Muscle of back (tissue), 3 donors: ENCODE measurements at regions not wholly inside any gene's neighbourhood (a gene's known extent, or its start where the extent isn't known, plus 50 kb on each side); places are given as distances from the start of the nearest gene placed in this dataset.
A peak's percentile ranks its signal among the peaks of the same experiment; 100 is the strongest.

Experiments
- DNase-seq, 3 donors: peaks; one replicate each; pipeline versions ENCODE4 v3.0.0 to v3.0.0-alpha.2; 2013

GRCh38 chr10:78390817-78391216 is 357.2 kb downstream of the RPS24 start:
- DNase-seq = no peak

- DNase-seq = no peak
These were observed 357.9 kb downstream of the RPS24 start for GRCh38 chr10:78391585-78391984.

GRCh38 chr10:78392197-78392596 is 358.5 kb downstream of the RPS24 start:
- no peak for DNase-seq

GRCh38 chr10:78393094-78393493 is 359.4 kb downstream of the RPS24 start:
- no peak for DNase-seq

- no peak for DNase-seq
These were observed 360.4 kb downstream of the RPS24 start for GRCh38 chr10:78394047-78394446.

- no peak for DNase-seq
These were observed 361.5 kb downstream of the RPS24 start for GRCh38 chr10:78395162-78395561.

- DNase-seq = no peak
These were observed 363.1 kb downstream of the RPS24 start for GRCh38 chr10:78396754-78397153.

GRCh38 chr10:78397786-78398185 is 364.1 kb downstream of the RPS24 start:
- DNase-seq = no peak

GRCh38 chr10:78398382-78398781 is 364.7 kb downstream of the RPS24 start:
- no peak for DNase-seq

- peak in 2 of 3 donors; percentile 40 to 72 for DNase-seq
These were observed 368.1 kb downstream of the RPS24 start for GRCh38 chr10:78401624-78402367.

- DNase-seq = no peak
These were observed 368.9 kb downstream of the RPS24 start for GRCh38 chr10:78402591-78402990.

GRCh38 chr10:78403781-78404180 is 370.1 kb downstream of the RPS24 start:
- no peak for DNase-seq

- no peak for DNase-seq
These were observed 370.6 kb downstream of the RPS24 start for GRCh38 chr10:78404296-78404695.

- no peak for DNase-seq
These were observed 371.6 kb downstream of the RPS24 start for GRCh38 chr10:78405231-78405630.

GRCh38 chr10:78405736-78406135 is 372.1 kb downstream of the RPS24 start:
- no peak for DNase-seq

- no peak for DNase-seq
These were observed 373.0 kb downstream of the RPS24 start for GRCh38 chr10:78406648-78407008.

GRCh38 chr10:78407009-78407711 is 373.5 kb downstream of the RPS24 start:
- DNase-seq = peak; percentile 79 to 93 (median 84)

- no peak for DNase-seq
These were observed 374.3 kb downstream of the RPS24 start for GRCh38 chr10:78407966-78408365.

- DNase-seq = peak in 2 of 3 donors; percentile 42 to 53
These were observed 375.2 kb downstream of the RPS24 start for GRCh38 chr10:78408671-78409472.

GRCh38 chr10:78410046-78410965 is 376.6 kb downstream of the RPS24 start:
- no peak for DNase-seq

GRCh38 chr10:78411716-78412115 is 378.1 kb downstream of the RPS24 start:
- no peak for DNase-seq

GRCh38 chr10:78412605-78413004 is 378.9 kb downstream of the RPS24 start:
- DNase-seq = no peak
